HEK293 (cell line): ENCODE measurements at regions not wholly inside any gene's neighbourhood (a gene's known extent, or its start where the extent isn't known, plus 50 kb on each side); places are given as distances from the start of the nearest gene placed in this dataset.

Source experiments
- BCL6B ChIP-seq: fragments of 450-650 bp; formaldehyde crosslinking; IDR thresholded peaks from 2 replicates; pipeline ENCODE4 v1.5.1; 2017; ENCODE audit warnings: missing biosample characterization, missing genetic modification characterization
- CTCF ChIP-seq: fragments of 450-650 bp; formaldehyde crosslinking; IDR thresholded peaks from 2 replicates; pipeline ENCODE4 v1.5.1; 2016; ENCODE audit warnings: missing biosample characterization, missing genetic modification characterization
- FEZF1 ChIP-seq: fragments of 450-650 bp; formaldehyde crosslinking; IDR thresholded peaks from 2 replicates; pipeline ENCODE4 v1.5.1; 2016; ENCODE audit warnings: missing biosample characterization, missing genetic modification characterization
- REST ChIP-seq: fragments of 450-650 bp; formaldehyde crosslinking; IDR thresholded peaks from 2 replicates; pipeline ENCODE4 v1.5.1; 2016; ENCODE audit warnings: missing biosample characterization, missing genetic modification characterization
- SETDB1 ChIP-seq: IDR thresholded peaks from one replicate; pipeline ENCODE4 v1.6.1; 2017; ENCODE audit warnings: mild to moderate bottlenecking, low read length, moderate library complexity, mixed read lengths; ENCODE audit not compliant: insufficient read length
- SP7 ChIP-seq: fragments of 450-650 bp; formaldehyde crosslinking; IDR thresholded peaks from 2 replicates; pipeline ENCODE4 v1.5.1; 2016; ENCODE audit warnings: missing biosample characterization, missing genetic modification characterization
- ZBTB21 ChIP-seq: fragments of 450-650 bp; formaldehyde crosslinking; IDR thresholded peaks from 2 replicates; pipeline ENCODE4 v1.5.1; 2017; ENCODE audit warnings: missing biosample characterization, missing genetic modification characterization
- ZNF398 ChIP-seq: fragments of 450-650 bp; formaldehyde crosslinking; IDR thresholded peaks from 2 replicates; pipeline ENCODE4 v1.5.1; 2017; ENCODE audit warnings: missing biosample characterization, missing genetic modification characterization
- ZNF530 ChIP-seq: fragments of 450-650 bp; formaldehyde crosslinking; IDR thresholded peaks from 2 replicates; pipeline ENCODE4 v1.5.1; 2016; ENCODE audit warnings: low read depth, missing biosample characterization, missing genetic modification characterization
- ZNF777 ChIP-seq: fragments of 450-650 bp; formaldehyde crosslinking; IDR thresholded peaks from 2 replicates; pipeline ENCODE4 v1.5.1; 2017; ENCODE audit warnings: missing biosample characterization, missing genetic modification characterization, borderline replicate concordance

DNA sequence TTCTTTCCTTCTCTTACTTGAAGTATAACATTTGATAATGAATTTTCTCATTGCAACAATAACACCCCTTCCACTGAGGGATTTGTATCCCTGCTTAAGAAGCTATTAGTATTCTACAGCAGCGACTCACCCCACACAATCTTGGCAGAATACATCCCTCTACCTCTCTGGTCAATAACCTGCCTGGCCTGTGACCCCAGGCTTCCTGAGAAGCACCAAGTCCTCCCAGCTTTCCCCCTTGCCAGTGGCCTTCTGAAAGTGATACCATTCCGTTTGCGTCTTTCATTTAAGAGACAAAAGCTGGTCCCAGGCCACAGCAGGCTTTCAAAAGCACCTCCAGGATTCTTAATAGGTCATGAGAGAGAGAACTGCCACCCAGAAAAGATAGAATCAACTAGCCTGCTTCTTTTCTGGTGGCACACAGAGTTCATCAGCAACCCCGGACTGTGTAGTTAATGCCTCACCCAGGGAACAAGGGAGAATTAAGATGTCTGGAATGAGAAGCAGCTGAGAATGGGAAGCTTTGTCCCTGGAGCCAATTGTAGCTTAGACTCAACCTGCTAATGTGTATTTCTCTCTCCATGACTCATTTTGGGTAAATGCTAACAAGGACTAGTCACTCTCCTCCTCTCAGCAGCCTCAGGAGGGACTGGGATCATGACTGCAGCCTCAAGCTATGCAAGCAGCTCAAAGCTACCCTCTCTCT lies 101.0 kb upstream of the CPNE4 start:
- no peak for TF ChIP-seq ZNF777
- TF ChIP-seq CTCF (tag by site-specific recombination), result no peak
- no peak for TF ChIP-seq FEZF1
- TF ChIP-seq REST, result no peak
- TF ChIP-seq SETDB1, result no peak
- no peak for TF ChIP-seq SP7 (tag by site-specific recombination)
- no peak for TF ChIP-seq ZNF530 (tag by site-specific recombination)
- TF ChIP-seq BCL6B, result no peak
- no peak for TF ChIP-seq ZNF398 (tag by site-specific recombination)
- TF ChIP-seq ZBTB21 (tag by site-specific recombination), result no peak
